GM21737 (cell line): ENCODE measurements at regions not wholly inside any gene's neighbourhood (a gene's known extent, or its start where the extent isn't known, plus 50 kb on each side); places are given as distances from the start of the nearest gene placed in this dataset.
"Not testable (repeated sequence)": the region's sequence is repeated elsewhere in the genome, so short reads cannot be mapped to it uniquely, and the experiment has no call there.

Experiments
- ATAC-seq: cut with Tn5 transposase; IDR thresholded peaks from one replicate; pipeline ENCODE4 v1.9.1; 2021; ENCODE audit warnings: mild to moderate bottlenecking, moderate library complexity; ENCODE audit not compliant: unreplicated experiment

- ATAC-seq: no peak
Measured at GRCh38 chrX:65610481-65610880, 57.0 kb upstream of the MSN start.

- no peak for ATAC-seq
Measured at GRCh38 chrX:65610040-65610439, 57.4 kb upstream of the MSN start.

- no peak for ATAC-seq
Measured at GRCh38 chrX:65609237-65609636, 58.2 kb upstream of the MSN start.

- no peak for ATAC-seq
Measured at GRCh38 chrX:65608026-65608425, 59.4 kb upstream of the MSN start.

GRCh38 chrX:65607070-65607742 is 60.2 kb upstream of the MSN start:
- ATAC-seq: no peak

GRCh38 chrX:65602221-65602560 is 65.3 kb upstream of the MSN start:
- ATAC-seq: no peak

- peak; percentile 58 for ATAC-seq
Measured at GRCh38 chrX:65601530-65602220, 65.8 kb upstream of the MSN start.

- no peak for ATAC-seq
Measured at GRCh38 chrX:65601126-65601525, 66.3 kb upstream of the MSN start.

- ATAC-seq: no peak
Measured at GRCh38 chrX:65600106-65600505, 65.5 kb upstream of the LAS1L start.

- ATAC-seq: no peak
Measured at GRCh38 chrX:65598559-65599147, 64.1 kb upstream of the LAS1L start.

- peak; percentile 69 for ATAC-seq
Measured at GRCh38 chrX:65596270-65597034, 61.9 kb upstream of the LAS1L start.

GRCh38 chrX:65595460-65595876 is 60.9 kb upstream of the LAS1L start:
- peak; percentile 62 for ATAC-seq

GRCh38 chrX:65591206-65591605 is 56.6 kb upstream of the LAS1L start:
- no peak for ATAC-seq

- no peak for ATAC-seq
Measured at GRCh38 chrX:65589304-65589703, 54.7 kb upstream of the LAS1L start.

GRCh38 chrX:65588795-65589194 is 54.2 kb upstream of the LAS1L start:
- no peak for ATAC-seq

- no peak for ATAC-seq
Measured at GRCh38 chrX:65587616-65588526, 53.3 kb upstream of the LAS1L start.

- no peak for ATAC-seq
Measured at GRCh38 chrX:65586491-65586890, 51.9 kb upstream of the LAS1L start.

- ATAC-seq: not testable (repeated sequence)
Measured at GRCh38 chrX:65585226-65585625, 50.6 kb upstream of the LAS1L start.
